GM21786 (cell line): ENCODE measurements at regions not wholly inside any gene's neighbourhood (a gene's known extent, or its start where the extent isn't known, plus 50 kb on each side); places are given as distances from the start of the nearest gene placed in this dataset.
"Not testable (repeated sequence)": the region's sequence is repeated elsewhere in the genome, so short reads cannot be mapped to it uniquely, and the experiment has no call there.

Experiments
- ATAC-seq: cut with Tn5 transposase; IDR thresholded peaks from one replicate; pipeline ENCODE4 v1.9.1; 2021; ENCODE audit not compliant: unreplicated experiment

GRCh38 chr1:21385022-21385421 lies 54.9 kb upstream of the NBPF3 start:
- no peak for ATAC-seq

GRCh38 chr1:21384620-21385019 lies 55.3 kb upstream of the NBPF3 start:
- ATAC-seq, result no peak

GRCh38 chr1:21383785-21384401 lies 56.0 kb upstream of the NBPF3 start:
- ATAC-seq, result no peak

GRCh38 chr1:21381354-21381753 lies 58.6 kb upstream of the NBPF3 start:
- ATAC-seq, result no peak

DNA sequence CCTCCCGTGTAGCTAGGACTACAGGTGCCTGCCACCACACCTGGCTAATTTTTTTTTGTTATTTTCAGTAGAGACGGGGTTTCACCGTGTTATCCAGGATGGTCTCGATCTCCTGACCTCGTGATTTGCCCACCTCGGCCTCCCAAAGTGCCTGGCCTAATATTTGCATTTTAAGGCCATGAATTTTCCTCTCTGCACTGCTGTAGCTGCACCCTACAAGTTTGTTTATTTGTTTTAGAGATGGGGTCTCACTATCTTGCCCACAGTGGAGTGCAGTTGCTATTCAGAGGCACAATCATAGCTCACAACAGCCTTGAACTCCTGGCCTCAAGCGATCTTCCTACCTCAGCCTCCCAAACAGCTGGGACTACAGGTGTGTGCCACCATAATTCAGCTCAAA lies 59.8 kb upstream of the NBPF3 start:
- not testable (repeated sequence) for ATAC-seq

DNA sequence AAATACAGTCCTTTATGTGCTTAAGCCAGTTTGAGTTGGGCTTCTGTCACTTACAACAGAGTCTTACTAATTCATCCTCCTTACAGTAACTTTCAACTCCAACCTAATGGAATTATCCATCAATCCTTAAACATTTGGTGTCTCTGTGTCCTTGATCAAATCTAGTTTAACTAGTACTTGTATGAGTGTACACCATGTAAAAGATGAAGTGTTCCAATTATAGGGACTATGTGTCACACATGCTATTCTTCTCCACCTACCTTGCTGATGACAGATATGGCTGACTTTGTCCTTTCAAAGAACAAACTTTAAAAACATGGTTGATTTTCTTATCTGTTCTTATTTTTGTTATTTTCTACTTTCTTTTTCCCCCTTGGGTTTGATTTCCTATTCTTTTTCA lies 60.4 kb upstream of the NBPF3 start:
- ATAC-seq, result no peak

DNA sequence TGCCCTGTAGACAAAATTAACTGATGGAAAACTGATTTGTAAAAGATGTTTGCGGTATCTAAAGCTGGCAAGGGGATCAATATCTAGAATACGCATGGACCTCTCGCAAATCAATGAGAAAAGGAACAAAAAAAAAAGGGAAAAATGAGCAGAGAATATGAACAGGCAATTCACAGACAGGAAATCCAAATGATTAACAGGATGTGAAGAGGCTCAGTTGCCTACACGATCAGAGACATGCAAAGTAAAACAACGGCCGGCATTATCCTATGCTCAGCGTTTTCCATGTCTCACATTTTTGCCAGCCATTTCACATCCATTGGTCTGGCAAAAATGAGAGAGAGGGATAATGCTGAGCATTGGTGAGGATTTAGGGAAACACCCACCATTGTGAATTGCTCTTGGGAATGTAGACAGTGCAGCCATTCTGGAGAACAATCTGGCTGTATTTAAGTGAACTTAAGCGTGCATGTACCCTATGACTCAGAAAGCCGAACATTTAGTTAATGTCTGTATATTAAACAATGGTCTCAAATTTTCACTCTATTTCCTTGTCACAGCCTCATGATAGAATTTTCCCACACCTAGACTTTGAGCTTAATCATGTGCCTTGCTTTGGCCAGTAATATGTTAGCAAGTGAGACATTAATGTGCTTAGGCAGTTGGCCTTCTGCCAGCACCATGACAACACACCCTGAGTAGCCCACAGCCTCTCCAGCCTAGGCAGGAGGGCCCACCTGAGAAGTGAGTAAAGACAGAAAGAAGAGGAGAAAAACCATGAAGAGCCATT lies 61.0 kb upstream of the NBPF3 start:
- no peak for ATAC-seq

- no peak for ATAC-seq
Measured at GRCh38 chr1:21372383-21372782, 67.6 kb upstream of the NBPF3 start.

DNA sequence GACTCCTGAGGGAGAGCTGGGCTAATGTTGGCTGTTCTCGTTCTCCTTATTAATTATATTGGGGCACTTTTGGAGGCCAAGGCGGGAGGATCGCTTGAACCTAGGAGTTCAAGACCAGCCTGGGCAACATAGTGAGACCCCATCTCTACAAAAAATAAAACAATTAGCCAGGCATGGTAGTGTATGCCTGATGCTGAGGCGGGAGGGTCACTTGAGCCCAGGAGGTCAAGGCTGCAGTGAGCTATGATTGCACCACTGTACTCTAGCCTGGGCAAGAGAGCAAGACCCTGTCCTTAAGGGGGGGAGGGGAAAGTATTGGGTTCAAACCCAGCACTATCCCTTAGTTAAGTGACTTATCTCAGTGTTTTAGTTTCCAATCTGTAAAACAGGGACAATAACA lies 70.0 kb upstream of the NBPF3 start:
- no peak for ATAC-seq

DNA sequence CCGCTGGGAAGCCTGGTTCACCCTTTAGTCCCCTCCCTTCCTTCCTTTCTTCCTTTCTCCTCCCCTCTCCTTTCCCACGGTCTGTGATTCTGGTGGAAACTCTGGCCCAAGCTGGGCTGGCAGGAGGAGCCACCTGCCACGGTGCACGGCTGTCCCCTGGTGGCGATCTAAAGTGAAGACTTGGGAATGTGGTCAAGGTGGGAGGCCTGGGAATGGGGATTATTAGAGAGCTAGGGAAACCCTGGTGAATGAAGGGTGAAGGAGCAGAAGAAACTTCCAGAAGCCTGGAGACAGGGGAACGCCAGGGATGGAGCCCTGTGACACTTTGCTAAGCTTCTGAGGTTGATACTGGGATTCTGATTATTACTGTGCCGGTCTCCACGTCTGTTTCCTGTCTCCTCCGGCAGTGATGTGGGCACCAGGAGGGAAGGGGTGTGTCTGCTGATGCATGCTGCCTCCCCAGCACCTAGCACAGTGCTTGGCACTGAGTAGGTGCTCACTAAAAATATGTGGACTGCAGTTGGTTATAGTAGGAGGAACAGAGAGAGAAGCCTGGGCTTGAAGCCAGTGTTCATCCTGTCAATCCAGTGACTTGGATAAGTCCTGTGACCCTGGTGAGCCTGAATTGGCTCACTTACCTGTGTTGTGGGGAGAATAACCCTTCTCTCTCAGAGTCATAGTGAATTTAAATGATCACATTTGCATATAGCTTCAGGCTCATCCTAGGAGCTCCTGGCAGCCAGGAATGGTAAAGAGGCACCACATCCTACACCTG lies 71.2 kb upstream of the NBPF3 start:
- ATAC-seq, result no peak

DNA sequence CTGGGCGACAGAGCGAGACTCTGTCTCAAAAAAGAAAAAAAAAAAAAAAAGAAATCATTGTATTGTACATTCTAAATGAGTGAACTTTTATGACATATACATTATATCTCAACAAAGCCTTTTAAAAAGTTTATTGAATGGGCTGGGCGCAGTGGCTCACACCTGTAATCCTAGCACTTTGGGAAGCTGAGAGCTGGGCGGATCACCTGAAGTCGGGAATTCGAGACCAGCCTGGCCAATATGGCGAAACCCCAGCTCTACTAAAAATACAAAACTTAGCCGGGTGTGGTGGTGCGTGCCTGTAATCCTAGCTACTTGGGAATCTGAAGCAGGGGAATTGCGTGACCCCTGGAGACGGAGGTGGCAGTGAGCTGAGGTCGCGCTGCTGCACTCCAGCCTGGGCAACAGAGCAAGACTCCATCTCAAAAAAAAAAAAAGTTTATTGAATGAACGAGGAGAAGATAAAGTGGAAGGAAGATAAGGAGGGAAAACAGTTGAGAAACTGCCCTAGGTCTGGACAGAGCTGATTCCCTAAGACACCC lies 71.9 kb upstream of the NBPF3 start:
- not testable (repeated sequence) for ATAC-seq

DNA sequence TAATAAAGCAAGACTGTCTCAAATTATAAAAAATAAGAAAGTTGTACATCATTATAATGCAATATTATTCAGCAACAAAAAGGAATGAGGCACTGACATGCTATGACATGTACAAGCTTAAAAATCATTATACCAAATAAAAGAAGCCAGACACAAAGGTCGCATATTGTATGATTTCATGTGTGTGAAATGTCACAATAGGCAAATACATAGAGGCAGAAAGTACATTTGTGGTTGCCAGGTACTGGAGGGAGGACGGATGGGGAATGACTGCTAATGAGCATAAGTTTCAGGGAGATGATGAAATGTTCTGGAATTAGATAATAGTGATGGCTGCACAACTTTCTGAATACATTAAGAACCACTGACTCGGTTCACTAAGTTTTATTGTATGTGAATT lies 73.6 kb upstream of the NBPF3 start:
- no peak for ATAC-seq

GRCh38 chr1:21365036-21365435 lies 74.8 kb upstream of the ECE1 start:
- ATAC-seq, result no peak

DNA sequence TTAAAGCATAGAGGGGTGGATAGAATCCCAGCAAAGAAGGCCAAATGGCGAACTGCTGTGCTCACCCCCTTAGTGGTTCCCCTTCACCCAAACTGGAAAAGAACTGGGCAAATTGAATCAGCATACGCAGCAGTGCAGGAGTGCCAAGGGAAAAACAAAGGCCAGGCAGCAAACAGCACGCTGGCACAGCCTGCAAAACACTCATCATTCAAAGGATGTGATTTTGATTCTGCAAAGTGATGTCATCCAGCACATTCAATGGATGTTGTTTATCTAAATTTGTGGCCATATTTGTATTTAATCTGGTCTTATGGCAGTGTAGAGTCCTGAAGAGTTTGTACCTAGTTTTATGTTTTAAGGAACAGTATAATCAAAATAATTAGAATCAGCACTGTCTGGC lies 71.8 kb upstream of the ECE1 start:
- ATAC-seq, result no peak

GRCh38 chr1:21361506-21361905 lies 71.2 kb upstream of the ECE1 start:
- ATAC-seq, result no peak

GRCh38 chr1:21357161-21357560 lies 66.9 kb upstream of the ECE1 start:
- ATAC-seq, result no peak

DNA sequence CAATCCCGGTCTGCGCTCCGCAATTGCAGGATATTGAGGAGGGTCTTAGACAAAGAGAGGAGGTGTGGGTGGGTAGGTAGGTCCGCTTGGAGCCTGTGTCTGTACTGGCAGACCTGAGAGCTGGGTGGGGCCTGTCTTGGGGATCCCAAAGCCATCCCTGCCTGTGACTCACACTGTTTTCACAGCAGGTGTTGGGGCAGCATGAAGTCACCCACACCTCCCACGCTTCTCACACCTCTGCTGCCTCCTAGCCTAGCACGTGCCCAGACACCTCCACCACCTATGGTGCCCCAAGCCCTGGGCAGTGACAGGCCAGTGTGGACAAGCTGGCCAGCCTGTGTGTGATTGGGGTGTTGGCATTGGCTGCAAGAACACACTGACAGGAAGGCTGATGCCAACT lies 65.7 kb upstream of the ECE1 start:
- no peak for ATAC-seq

- no peak for ATAC-seq
Measured at GRCh38 chr1:21352586-21352985, 62.3 kb upstream of the ECE1 start.

DNA sequence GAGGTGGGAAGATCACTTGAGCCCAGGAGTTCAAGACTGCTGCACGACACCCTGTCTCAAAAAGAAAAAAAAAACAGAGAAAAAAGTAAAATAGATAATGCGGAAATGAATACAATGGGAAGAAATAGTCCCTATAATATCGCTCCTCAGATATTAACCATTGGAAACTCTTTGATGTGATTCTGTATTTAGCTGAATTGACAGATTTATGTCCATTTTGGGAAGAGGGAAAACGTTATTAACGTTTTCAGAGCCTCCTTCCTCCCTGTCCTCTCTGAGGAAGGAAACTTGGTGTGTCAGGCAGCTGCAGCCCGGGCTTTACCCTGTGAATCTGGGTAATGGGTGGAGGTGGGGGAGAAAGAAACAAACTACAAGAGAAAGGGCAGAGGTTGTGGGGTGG lies 61.6 kb upstream of the ECE1 start:
- no peak for ATAC-seq

DNA sequence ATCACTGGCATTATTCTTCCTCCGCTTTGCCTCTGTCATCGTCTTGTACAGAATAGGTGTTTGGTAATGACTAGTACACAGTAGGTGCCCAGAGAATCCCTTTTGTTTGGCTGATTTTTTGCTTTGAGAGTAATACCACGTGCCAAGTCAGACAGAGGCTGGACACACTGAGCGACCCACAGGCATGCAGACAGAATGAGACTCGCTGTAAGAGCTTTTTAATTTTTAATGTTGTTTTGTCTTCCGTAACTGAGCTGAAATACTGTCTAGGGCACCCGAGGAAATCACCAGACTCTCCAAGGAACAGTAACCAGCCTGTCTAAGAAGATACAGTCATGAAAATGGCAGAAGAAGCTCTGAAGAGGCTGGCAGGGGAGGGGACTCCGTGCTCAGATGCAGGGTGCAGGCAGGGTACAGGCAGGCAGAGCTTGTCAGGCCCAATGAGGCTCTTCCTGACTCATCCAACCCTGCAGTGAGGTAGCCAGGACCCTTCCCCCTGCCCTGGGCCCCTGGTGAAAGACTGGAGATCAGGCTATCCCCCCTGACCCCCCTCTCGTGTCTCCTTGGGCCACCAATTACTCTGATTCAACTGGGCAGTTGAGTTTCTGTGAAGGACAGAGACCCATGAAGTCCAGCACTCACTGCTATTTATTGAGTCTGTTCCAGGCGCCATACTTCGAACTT lies 60.1 kb upstream of the ECE1 start:
- ATAC-seq, result no peak

DNA sequence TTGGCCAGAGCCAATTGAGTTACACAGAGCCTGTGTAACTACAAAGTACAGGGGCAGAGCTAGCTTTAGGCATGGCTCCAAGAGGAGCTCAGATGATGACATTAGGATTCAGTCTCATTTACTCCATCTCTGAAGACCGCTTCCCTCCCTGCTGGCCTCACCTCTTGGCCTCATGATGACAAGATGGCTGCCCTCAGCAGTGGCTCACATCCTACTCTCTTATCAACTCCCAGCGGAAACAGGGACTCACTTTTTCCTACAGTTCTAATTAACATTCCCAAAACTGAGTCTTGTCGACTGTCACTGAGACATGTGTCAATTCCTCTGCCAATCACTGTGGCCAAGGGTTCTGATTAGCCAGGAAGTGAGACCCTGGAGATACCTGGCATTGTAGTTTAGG lies 59.4 kb upstream of the ECE1 start:
- ATAC-seq, result no peak
